ENCODE measurements at regions not wholly inside any gene's neighbourhood (a gene's known extent, or its start where the extent isn't known, plus 50 kb on each side); places are given as distances from the start of the nearest gene placed in this dataset.

DNA sequence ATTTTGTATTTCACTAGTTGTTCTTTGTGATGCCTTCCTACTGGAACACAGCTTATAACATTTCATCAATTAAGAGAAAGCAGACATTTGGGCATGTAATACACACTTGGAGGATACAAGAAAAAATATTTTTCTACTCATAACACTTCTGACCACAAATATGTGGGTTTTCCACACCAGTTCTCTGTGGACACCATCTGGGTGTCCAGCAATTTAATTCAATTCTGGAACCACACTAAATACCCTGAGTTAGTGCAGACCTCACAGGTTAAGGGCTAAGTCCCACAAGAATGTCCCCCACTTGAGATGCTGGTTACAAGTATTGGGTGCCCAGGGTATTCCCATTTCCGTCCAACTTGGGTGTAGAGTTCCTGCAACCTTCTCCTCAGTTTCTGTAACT is 91.1 kb upstream of the SKOR2 start:
- no peak for DNase-seq (ENCODE audit: low read depth)
- H3K27me3 ChIP-seq (ENCODE audit: control insufficient read depth, insufficient read depth, low read length): no peaks in the 10 kb centered on the region
- TF ChIP-seq, protein P1, sequence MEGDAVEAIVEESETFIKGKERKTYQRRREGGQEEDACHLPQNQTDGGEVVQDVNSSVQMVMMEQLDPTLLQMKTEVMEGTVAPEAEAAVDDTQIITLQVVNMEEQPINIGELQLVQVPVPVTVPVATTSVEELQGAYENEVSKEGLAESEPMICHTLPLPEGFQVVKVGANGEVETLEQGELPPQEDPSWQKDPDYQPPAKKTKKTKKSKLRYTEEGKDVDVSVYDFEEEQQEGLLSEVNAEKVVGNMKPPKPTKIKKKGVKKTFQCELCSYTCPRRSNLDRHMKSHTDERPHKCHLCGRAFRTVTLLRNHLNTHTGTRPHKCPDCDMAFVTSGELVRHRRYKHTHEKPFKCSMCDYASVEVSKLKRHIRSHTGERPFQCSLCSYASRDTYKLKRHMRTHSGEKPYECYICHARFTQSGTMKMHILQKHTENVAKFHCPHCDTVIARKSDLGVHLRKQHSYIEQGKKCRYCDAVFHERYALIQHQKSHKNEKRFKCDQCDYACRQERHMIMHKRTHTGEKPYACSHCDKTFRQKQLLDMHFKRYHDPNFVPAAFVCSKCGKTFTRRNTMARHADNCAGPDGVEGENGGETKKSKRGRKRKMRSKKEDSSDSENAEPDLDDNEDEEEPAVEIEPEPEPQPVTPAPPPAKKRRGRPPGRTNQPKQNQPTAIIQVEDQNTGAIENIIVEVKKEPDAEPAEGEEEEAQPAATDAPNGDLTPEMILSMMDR (IDR thresholded peaks at IDR 0.05; ENCODE audit: insufficient read depth, low read length, poor library complexity, severe bottlenecking): no peak
- no peak overlapping the region for H3K4me3 ChIP-seq (ENCODE audit: low read depth, low read length)
- H3K36me3 ChIP-seq (ENCODE audit: control insufficient read depth, insufficient read depth, low read length): no peaks in the 10 kb centered on the region

DNA sequence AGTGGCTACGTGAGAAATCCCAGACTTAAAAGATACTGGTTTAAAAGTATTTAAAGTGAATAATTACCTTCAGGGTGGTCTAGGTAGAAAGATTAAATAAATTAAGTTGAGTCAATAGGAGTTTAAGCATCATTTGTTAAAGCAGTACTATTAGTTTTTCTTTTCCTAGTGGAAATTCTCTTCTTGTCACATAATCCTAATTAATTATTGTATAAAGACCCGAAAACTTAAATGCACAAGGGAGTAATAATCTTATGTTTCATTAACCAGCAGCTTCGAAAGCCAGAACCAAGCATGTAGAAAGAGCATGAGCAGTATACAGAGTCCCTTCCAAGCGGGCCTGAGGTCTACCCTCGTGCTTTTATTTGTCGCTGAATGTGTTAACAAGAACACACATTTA is 90.2 kb upstream of the SKOR2 start:
- TF ChIP-seq, protein P1 (IDR thresholded peaks at IDR 0.05; ENCODE audit: insufficient read depth, low read length, poor library complexity, severe bottlenecking): no peak
- no peaks in the 10 kb centered on the region for H3K27me3 ChIP-seq (ENCODE audit: control insufficient read depth, insufficient read depth, low read length)
- H3K4me3 ChIP-seq (ENCODE audit: low read depth, low read length): no peak overlapping the region
- DNase-seq (ENCODE audit: low read depth): no peak
- H3K36me3 ChIP-seq (ENCODE audit: control insufficient read depth, insufficient read depth, low read length): no peaks in the 10 kb centered on the region

DNA sequence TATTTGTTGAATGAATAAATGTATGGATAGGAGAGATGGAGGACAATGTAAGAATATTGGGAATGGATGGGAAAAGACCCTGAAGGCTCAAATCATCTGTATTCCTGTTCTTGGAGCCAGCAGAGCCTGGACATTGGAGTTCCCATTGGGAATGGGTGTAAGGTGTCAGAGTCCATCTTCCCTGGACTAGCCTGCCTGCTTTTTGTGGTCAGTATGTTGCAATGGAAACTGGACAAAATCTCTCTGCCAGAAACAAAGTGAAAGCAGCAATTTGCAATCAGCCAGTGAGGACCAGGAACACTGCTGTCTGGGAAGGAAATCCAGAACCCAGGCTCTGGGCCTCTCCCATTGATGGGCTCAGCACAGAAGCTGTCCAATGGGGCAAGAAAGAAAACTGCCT is 83.5 kb upstream of the SKOR2 start:
- Histone ChIP-seq H3K4me3 (ENCODE audit: low read depth, low read length) (no peak overlapping the region), H3K27me3 (ENCODE audit: control insufficient read depth, insufficient read depth, low read length) (no peaks in the 10 kb centered on the region), H3K36me3 (ENCODE audit: control insufficient read depth, insufficient read depth, low read length) (no peaks in the 10 kb centered on the region)
- DNase-seq (ENCODE audit: low read depth): no peak
- TF ChIP-seq, protein P1 (IDR thresholded peaks at IDR 0.05; ENCODE audit: insufficient read depth, low read length, poor library complexity, severe bottlenecking): no peak

DNA sequence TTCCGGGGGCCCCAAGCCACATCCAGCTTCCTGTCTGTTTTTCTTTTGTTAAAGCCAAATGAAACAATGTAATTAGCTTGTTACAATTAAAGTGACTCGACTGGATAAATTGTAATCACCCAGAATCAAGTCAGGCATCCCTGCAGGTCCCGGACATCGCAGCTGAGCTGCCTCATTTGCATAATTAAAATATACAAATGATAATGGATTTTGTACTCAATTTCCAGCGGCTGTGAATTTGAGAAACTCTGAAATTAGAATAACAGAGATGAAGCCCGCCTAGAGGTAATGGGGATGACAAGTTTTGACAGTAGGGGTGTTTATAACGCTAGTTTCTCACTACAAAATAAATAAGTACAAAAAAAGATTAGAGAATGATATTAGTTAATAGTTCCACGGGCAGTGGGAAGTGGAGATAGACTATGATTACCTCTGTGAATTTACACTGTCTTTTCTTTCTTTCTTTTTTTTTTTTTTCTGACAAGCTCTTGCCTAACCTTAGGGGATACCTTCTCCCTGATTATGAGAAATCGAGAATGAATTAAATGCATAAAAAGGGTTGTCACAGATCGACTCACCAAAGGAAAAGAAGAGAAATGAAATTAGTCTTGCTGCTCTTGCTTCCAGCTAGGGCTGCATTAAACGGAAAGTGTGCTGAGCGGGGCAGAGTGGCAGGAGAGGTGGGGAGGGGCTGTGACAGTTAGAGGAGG is 82.6 kb upstream of the SKOR2 start:
- no peaks in the 10 kb centered on the region for H3K36me3 ChIP-seq (ENCODE audit: control insufficient read depth, insufficient read depth, low read length)
- no peak for DNase-seq (ENCODE audit: low read depth)
- H3K4me3 ChIP-seq (ENCODE audit: low read depth, low read length): no peak overlapping the region
- no peaks in the 10 kb centered on the region for H3K27me3 ChIP-seq (ENCODE audit: control insufficient read depth, insufficient read depth, low read length)
- TF ChIP-seq, protein P1 (IDR thresholded peaks at IDR 0.05; ENCODE audit: insufficient read depth, low read length, poor library complexity, severe bottlenecking): no peak

DNA sequence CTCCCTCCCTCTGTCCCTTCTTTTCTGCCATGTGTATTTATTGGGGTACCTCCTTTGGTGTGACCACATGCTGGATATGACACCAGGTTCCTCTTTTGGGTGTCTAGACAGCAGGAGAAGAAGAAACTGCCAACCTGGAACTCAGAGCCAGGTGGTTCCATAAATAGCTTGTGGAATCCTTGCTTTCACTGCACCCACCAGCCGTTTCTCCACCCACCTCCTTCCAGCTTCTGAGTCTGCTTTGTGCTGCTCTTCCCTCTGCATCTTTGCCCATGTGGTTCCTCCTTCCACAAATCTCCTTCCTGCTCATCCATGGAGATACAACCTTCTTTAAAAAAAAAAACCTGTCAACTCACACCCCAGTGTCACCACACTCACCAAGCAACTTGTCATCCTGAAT is 80.2 kb upstream of the SKOR2 start:
- Histone ChIP-seq H3K4me3 (ENCODE audit: low read depth, low read length) (no peak overlapping the region), H3K27me3 (ENCODE audit: control insufficient read depth, insufficient read depth, low read length) (no peaks in the 10 kb centered on the region), H3K36me3 (ENCODE audit: control insufficient read depth, insufficient read depth, low read length) (no peaks in the 10 kb centered on the region)
- TF ChIP-seq, protein P1 (IDR thresholded peaks at IDR 0.05; ENCODE audit: insufficient read depth, low read length, poor library complexity, severe bottlenecking): no peak
- DNase-seq (ENCODE audit: low read depth): no peak

DNA sequence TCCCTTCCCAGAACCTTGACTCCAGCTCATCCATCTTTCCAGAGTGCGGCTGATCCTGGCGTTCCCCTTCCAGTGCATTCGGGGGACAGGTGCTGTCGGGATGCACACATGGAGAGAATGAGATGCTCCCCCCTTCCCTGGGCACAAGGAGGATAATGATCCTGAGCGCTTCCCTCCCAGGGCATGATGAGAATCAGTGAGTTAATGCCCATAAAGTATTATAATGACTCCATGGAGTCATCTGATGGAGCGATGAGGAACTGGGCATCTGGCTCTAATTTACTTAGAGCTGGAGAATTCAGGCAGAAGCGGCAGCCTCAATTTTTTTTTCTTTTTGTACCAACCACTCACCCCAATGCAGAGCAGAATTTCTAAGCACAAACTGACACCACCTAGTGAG is 79.6 kb upstream of the SKOR2 start:
- H3K27me3 ChIP-seq (ENCODE audit: control insufficient read depth, insufficient read depth, low read length): no peaks in the 10 kb centered on the region
- TF ChIP-seq, protein P1 (IDR thresholded peaks at IDR 0.05; ENCODE audit: insufficient read depth, low read length, poor library complexity, severe bottlenecking): no peak

More for the DNA sequence above, 79.6 kb upstream of the SKOR2 start:
- no peak overlapping the region for H3K4me3 ChIP-seq (ENCODE audit: low read depth, low read length)
- H3K36me3 ChIP-seq (ENCODE audit: control insufficient read depth, insufficient read depth, low read length): no peaks in the 10 kb centered on the region
- no peak for DNase-seq (ENCODE audit: low read depth)

Data from kidney epithelial cell (primary cell).